Caco-2 (cell line): ENCODE measurements at regions not wholly inside any gene's neighbourhood (a gene's known extent, or its start where the extent isn't known, plus 50 kb on each side); places are given as distances from the start of the nearest gene placed in this dataset.
A peak's percentile ranks its signal among the peaks of the same experiment; 100 is the strongest.

Experiments used
- BruUV-seq: library from RNA; stranded (reverse); fragments of 400-500 nt; replicated peaks from 2 replicates; lab custom pipeline; 2021; lab: Mats Ljungman, UMichigan
- CTCF ChIA-PET: fragments of 300-600 bp; sonication (Branson Sonifier 250); formaldehyde crosslinking; loops from one replicate; lab custom pipeline; 2022; ENCODE audit warnings: antibody characterized with exemption; lab: Charles Lee
- POLR2A ChIA-PET: fragments of 300-600 bp; sonication (Branson Sonifier 250); formaldehyde crosslinking; loops from one replicate; lab custom pipeline; 2022; ENCODE audit warnings: antibody characterized with exemption; lab: Charles Lee
- DNase-seq, 2 experiments: peaks; one replicate each; pipeline versions ENCODE4 v3.0.0 to v3.0.0-alpha.2; 2020 to 2022
- H3K27me3 ChIP-seq: replicated peaks from 2 replicates; pipeline ENCODE4 v1.6.0; 2011; ENCODE audit warnings: low read length; ENCODE audit not compliant: control insufficient read depth, insufficient read depth
- H3K36me3 ChIP-seq: 2 replicates; pipeline ENCODE4 v1.5.1; 2011; ENCODE audit warnings: low read length; ENCODE audit not compliant: control insufficient read depth, insufficient read depth
- H3K4me1 ChIP-seq: fragments of 250-450 bp; sonication (Bioruptor Pico); 2 replicates; pipeline ENCODE4 v1.5.1; 2020; ENCODE audit warnings: mild to moderate bottlenecking
- H3K4me3 ChIP-seq: 2 replicates; pipeline ENCODE4 v1.5.1; 2011; ENCODE audit warnings: low read depth, mild to moderate bottlenecking, control low read depth, low read length
- H3K9me3 ChIP-seq: fragments of 250-450 bp; sonication (Bioruptor Pico); 2 replicates; pipeline ENCODE4 v1.5.1; 2020; ENCODE audit warnings: mild to moderate bottlenecking, moderate library complexity
- H3K27ac Mint-ChIP-seq: one replicate; pipeline ENCODE4 v1.8.0; 2022; ENCODE audit warnings: mixed read lengths; ENCODE audit not compliant: unreplicated experiment
- H3K27me3 Mint-ChIP-seq: one replicate; pipeline ENCODE4 v1.8.0; 2022; ENCODE audit warnings: mixed read lengths; ENCODE audit not compliant: insufficient read depth, unreplicated experiment
- H3K36me3 Mint-ChIP-seq: one replicate; pipeline ENCODE4 v1.8.0; 2022; ENCODE audit warnings: mild to moderate bottlenecking, mixed read lengths; ENCODE audit not compliant: insufficient read depth, unreplicated experiment
- H3K4me1 Mint-ChIP-seq: one replicate; pipeline ENCODE4 v1.8.0; 2022; ENCODE audit warnings: low read depth, mixed read lengths; ENCODE audit not compliant: unreplicated experiment
- H3K4me3 Mint-ChIP-seq: one replicate; pipeline ENCODE4 v1.8.0; 2022; ENCODE audit warnings: mild to moderate bottlenecking, moderate library complexity, mixed read lengths; ENCODE audit not compliant: unreplicated experiment
- H3K9me3 Mint-ChIP-seq: one replicate; pipeline ENCODE4 v1.8.0; 2022; ENCODE audit warnings: mixed read lengths; ENCODE audit not compliant: unreplicated experiment
- intact Hi-C: fragments of 100-400 bp; cut with micrococcal nuclease; formaldehyde crosslinking; loops from one replicate; pipeline ENCODE4 v1.10.0; 2022; ENCODE audit not compliant: unreplicated experiment
- TF ChIP-seq, protein P1 (sequence below), 2 experiments: fragments of 200-600 bp in 1 of 2; IDR thresholded peaks; 1 replicate in 1 of 2; 2 replicates in 1 of 2; pipeline versions ENCODE4 v1.5.1 to v1.8.0; 2011 to 2022; ENCODE audit warnings: antibody characterized with exemption in 1 of 2, control low read depth in 1 of 2, inconsistent platforms in 1 of 2, low read depth in 1 of 2, low read length in 1 of 2, mild to moderate bottlenecking in 1 of 2, moderate library complexity in 1 of 2; ENCODE audit not compliant: insufficient read depth in 1 of 2, severe bottlenecking in 1 of 2, unreplicated experiment in 1 of 2

DNA sequence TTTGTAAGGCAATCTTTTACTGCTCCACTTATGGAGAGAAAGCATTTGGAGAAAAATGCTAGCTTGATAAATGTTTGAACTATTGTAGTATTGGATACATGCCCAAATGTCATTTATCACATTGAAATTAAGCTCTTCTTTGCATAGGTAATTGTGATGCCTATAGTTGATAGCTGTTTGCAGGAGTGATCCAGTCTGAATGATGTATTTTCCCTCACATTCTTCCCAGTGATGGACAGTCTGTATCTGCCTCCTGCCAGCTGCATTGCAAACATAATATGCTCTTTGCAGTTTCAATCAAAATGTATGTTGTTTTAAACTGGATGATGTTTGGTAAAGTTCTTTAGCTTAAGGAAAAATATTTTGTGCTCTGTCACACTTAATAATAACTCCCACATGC is 89.8 kb downstream of the EDNRB start:
- Histone ChIP-seq H3K9me3 (no peaks in the 10 kb centered on the region), H3K4me1 (no peaks in the 10 kb centered on the region), H3K4me3 (no peak overlapping the region), H3K27me3 (no peaks in the 10 kb centered on the region), H3K36me3 (no peaks in the 10 kb centered on the region)
- CTCF ChIA-PET = no interaction called here
- Mint-ChIP-seq H3K4me1 (no peaks in the 10 kb centered on the region), H3K27me3 (peaks cover 14% of the 10 kb centered on the region), H3K27ac (no peak overlapping the region), H3K9me3 (no peaks in the 10 kb centered on the region), H3K4me3 (no peak overlapping the region), H3K36me3 (no peaks in the 10 kb centered on the region)
- TF ChIP-seq, protein P1, sequence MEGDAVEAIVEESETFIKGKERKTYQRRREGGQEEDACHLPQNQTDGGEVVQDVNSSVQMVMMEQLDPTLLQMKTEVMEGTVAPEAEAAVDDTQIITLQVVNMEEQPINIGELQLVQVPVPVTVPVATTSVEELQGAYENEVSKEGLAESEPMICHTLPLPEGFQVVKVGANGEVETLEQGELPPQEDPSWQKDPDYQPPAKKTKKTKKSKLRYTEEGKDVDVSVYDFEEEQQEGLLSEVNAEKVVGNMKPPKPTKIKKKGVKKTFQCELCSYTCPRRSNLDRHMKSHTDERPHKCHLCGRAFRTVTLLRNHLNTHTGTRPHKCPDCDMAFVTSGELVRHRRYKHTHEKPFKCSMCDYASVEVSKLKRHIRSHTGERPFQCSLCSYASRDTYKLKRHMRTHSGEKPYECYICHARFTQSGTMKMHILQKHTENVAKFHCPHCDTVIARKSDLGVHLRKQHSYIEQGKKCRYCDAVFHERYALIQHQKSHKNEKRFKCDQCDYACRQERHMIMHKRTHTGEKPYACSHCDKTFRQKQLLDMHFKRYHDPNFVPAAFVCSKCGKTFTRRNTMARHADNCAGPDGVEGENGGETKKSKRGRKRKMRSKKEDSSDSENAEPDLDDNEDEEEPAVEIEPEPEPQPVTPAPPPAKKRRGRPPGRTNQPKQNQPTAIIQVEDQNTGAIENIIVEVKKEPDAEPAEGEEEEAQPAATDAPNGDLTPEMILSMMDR (IDR thresholded peaks at IDR 0.05; ENCODE audit: insufficient read depth in 1 of 2, low read depth in 1 of 2, low read length in 1 of 2, severe bottlenecking in 1 of 2, unreplicated experiment in 1 of 2) = no peak
- intact Hi-C loops = no loop called here
- no TSS peak for BruUV-seq
- no peak for DNase-seq
- POLR2A ChIA-PET = no interaction called here

DNA sequence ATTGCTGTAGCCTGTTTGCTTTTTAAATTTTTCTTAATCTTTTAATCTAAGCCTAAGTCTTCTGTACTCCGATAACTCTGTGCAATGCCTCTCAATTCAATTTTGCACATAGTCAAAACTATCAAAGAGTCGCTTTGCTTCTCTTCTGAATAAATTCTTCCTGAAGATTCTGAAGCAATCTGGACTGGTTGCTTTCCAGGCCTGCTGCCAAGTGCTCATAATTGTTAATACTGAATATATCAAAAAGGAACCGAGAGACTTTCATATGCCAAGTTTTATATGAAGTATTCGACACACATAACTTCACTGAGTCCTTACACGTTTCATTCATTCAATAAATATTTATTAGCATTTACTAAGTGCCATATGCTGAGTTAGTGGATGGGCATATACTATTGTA is 91.3 kb downstream of the EDNRB start:
- H3K36me3 Mint-ChIP-seq = no peaks in the 10 kb centered on the region
- no TSS peak for BruUV-seq
- H3K27ac Mint-ChIP-seq = no peak overlapping the region
- Histone ChIP-seq H3K4me3 (no peak overlapping the region), H3K9me3 (no peaks in the 10 kb centered on the region), H3K27me3 (no peaks in the 10 kb centered on the region), H3K4me1 (no peaks in the 10 kb centered on the region), H3K36me3 (no peaks in the 10 kb centered on the region)
- no peaks in the 10 kb centered on the region for H3K4me1 Mint-ChIP-seq
- intact Hi-C loops = no loop called here
- H3K4me3 Mint-ChIP-seq = no peak overlapping the region
- TF ChIP-seq, protein P1 (IDR thresholded peaks at IDR 0.05; ENCODE audit: insufficient read depth in 1 of 2, low read depth in 1 of 2, low read length in 1 of 2, severe bottlenecking in 1 of 2, unreplicated experiment in 1 of 2) = no peak
- ChIA-PET POLR2A (no interaction called here), CTCF (no interaction called here)
- H3K27me3 Mint-ChIP-seq = peaks cover 14% of the 10 kb centered on the region
- H3K9me3 Mint-ChIP-seq = no peaks in the 10 kb centered on the region
- DNase-seq = no peak

DNA sequence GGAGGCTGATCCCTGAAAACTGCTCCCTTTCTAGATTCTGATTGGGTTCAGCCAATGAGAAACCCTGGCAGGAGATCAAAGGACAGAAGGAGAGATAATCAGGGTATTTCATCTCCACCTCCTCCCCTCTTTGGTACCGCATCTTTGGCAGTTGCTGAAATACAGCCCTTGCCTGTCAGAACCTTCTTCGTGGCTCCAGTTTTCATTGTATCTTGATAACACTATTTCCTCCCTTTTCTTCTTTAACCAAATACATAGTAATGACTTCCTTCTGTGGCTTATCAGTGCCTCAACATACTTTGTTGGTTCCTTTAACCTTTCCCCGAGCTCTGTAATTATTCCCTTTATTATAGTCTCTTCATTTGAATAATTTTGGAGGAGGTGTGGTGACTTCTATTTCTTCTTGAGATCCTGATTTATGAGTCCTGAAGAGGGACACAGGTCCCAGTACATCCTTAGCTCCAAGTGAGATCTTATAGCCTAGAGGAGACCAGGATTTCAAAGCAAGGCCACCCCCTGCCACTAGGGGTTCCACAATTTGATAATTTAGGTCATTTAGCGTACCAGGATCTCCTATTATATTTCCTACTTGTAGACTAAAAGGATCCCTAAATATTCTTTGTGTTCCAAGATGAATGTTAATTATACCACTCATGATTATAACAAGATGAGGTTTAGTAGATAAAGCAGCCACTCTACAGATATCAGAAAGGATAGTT is 98.0 kb downstream of the EDNRB start:
- Mint-ChIP-seq H3K9me3 (no peaks in the 10 kb centered on the region), H3K4me1 (peaks cover 14% of the 10 kb centered on the region), H3K36me3 (no peaks in the 10 kb centered on the region), H3K4me3 (peak overlapping the region; percentile 11), H3K27ac (peak overlapping the region; percentile 34), H3K27me3 (peaks cover 8% of the 10 kb centered on the region)
- ChIA-PET CTCF (no interaction called here), POLR2A (no interaction called here)
- no peaks in the 10 kb centered on the region for H3K27me3 ChIP-seq
- intact Hi-C loops = no loop called here
- TF ChIP-seq, protein P1 (IDR thresholded peaks at IDR 0.05; ENCODE audit: insufficient read depth in 1 of 2, low read depth in 1 of 2, low read length in 1 of 2, severe bottlenecking in 1 of 2, unreplicated experiment in 1 of 2) = peak; percentile 23 to 28
- no TSS peak for BruUV-seq
- no peaks in the 10 kb centered on the region for H3K9me3 ChIP-seq
- DNase-seq = no peak
- peaks cover 3% of the 10 kb centered on the region; the same call in 1 of the 2 replicates for H3K4me1 ChIP-seq
- H3K4me3 ChIP-seq = no peak overlapping the region
- H3K36me3 ChIP-seq = no peaks in the 10 kb centered on the region
